H1 (cell line): ENCODE measurements at regions not wholly inside any gene's neighbourhood (a gene's known extent, or its start where the extent isn't known, plus 50 kb on each side); places are given as distances from the start of the nearest gene placed in this dataset.

ENCODE experiments used
- CTCF ChIA-PET: fragments of 300-600 bp; sonication (Branson Sonifier 250); formaldehyde crosslinking; loops from one replicate; lab custom pipeline; 2021; ENCODE audit not compliant: partially characterized antibody; lab: Charles Lee
- POLR2A ChIA-PET: fragments of 300-600 bp; sonication (Branson Sonifier 250); formaldehyde crosslinking; loops from one replicate; lab custom pipeline; 2021; ENCODE audit warnings: inconsistent platforms; ENCODE audit not compliant: partially characterized antibody; lab: Charles Lee
- DNase-seq, 2 experiments: peaks; one replicate each; pipeline versions ENCODE4 v3.0.0 to v3.0.0-alpha.2; 2010 to 2022; ENCODE audit warnings: low spot score in 2 of 2, low read depth in 1 of 2, mixed read lengths in 1 of 2
- FAIRE-seq: peaks from 2 replicates; lab custom pipeline; 2011; peaks lifted over from hg19 to GRCh38; lab: Jason Lieb, UNC
- H2AFZ ChIP-seq: 2 replicates; pipeline ENCODE4 v1.8.1; 2012; ENCODE audit warnings: low read length, inconsistent platforms
- H2AK5ac ChIP-seq: 2 replicates; pipeline ENCODE4 v1.6.1; 2013; ENCODE audit warnings: low read depth, low read length
- H2BK120ac ChIP-seq: replicated peaks from 2 replicates; pipeline ENCODE3; 2013; ENCODE audit warnings: low read depth, low read length, inconsistent platforms
- H2BK12ac ChIP-seq: 2 replicates; pipeline ENCODE4 v1.6.1; 2013; ENCODE audit warnings: low read depth, low read length
- H2BK15ac ChIP-seq: 2 replicates; pipeline ENCODE4 v1.6.1; 2013; ENCODE audit warnings: low read length
- H2BK20ac ChIP-seq: 2 replicates; pipeline ENCODE4 v1.6.1; 2013; ENCODE audit warnings: low read length
- H2BK5ac ChIP-seq: 2 replicates; pipeline ENCODE4 v1.6.1; 2013; ENCODE audit warnings: low read depth, low read length
- H3K14ac ChIP-seq: 2 replicates; pipeline ENCODE4 v1.6.1; 2013; ENCODE audit warnings: inconsistent platforms; ENCODE audit not compliant: insufficient read length
- H3K18ac ChIP-seq: 2 replicates; pipeline ENCODE4 v1.6.1; 2013; ENCODE audit warnings: low read length; ENCODE audit errors: extremely low read depth
- H3K23ac ChIP-seq: 2 replicates; pipeline ENCODE4 v1.6.1; 2013; ENCODE audit warnings: inconsistent platforms; ENCODE audit not compliant: insufficient read length
- H3K23me2 ChIP-seq: 2 replicates; pipeline ENCODE4 v1.6.1; 2013; ENCODE audit warnings: low read depth, low read length
- H3K27ac ChIP-seq: 2 replicates; pipeline ENCODE4 v1.6.1; 2011; ENCODE audit warnings: low read depth, low read length, inconsistent platforms
- H3K27me3 ChIP-seq, 4 experiments: replicated peaks in 1 of 4; 1 replicate in 1 of 4; 2 replicates in 3 of 4; pipeline versions ENCODE4 v1.6.1 to v1.8.1; 2011 to 2013; ENCODE audit warnings: low read length in 3 of 4, mild to moderate bottlenecking in 3 of 4, inconsistent platforms in 2 of 4, mixed read lengths in 2 of 4, moderate library complexity in 1 of 4; ENCODE audit not compliant: control insufficient read depth in 3 of 4, insufficient read depth in 3 of 4; ENCODE audit errors: extremely low read depth in 1 of 4
- H3K36me3 ChIP-seq, 4 experiments: 2 replicates each; pipeline versions ENCODE4 v1.6.1 to v1.8.1; 2011 to 2013; ENCODE audit warnings: mild to moderate bottlenecking in 4 of 4, low read length in 3 of 4, moderate library complexity in 2 of 4, control low read depth in 1 of 4, inconsistent platforms in 1 of 4; ENCODE audit not compliant: insufficient read depth in 4 of 4, control insufficient read depth in 2 of 4
- H3K4ac ChIP-seq: replicated peaks from 2 replicates; pipeline ENCODE3; 2013; ENCODE audit warnings: low read length, low read depth, mixed read lengths, inconsistent platforms; ENCODE audit not compliant: insufficient read length
- H3K4me1 ChIP-seq, 4 experiments: replicated peaks in 1 of 4; 1 replicate in 1 of 4; 2 replicates in 3 of 4; pipeline versions ENCODE4 v1.6.1 to v1.8.1; 2011 to 2013; ENCODE audit warnings: low read length in 3 of 4, inconsistent platforms in 2 of 4, mixed read lengths in 1 of 4; ENCODE audit not compliant: insufficient read depth in 4 of 4, control insufficient read depth in 3 of 4
- H3K4me2 ChIP-seq, 2 experiments: 2 replicates each; pipeline versions ENCODE4 v1.6.1 to v1.8.1; 2011 to 2013; ENCODE audit warnings: low read depth in 2 of 2, low read length in 2 of 2, control low read depth in 1 of 2, inconsistent platforms in 1 of 2, mild to moderate bottlenecking in 1 of 2; ENCODE audit not compliant: insufficient read depth in 1 of 2
- H3K4me3 ChIP-seq, 4 experiments: fragments of 200-600, 300-600 bp in 1 of 4; sonication (generic), shearing (Covaris generic), sonication (Bioruptor Twin) in 1 of 4; 2 replicates each; pipeline versions ENCODE4 v1.5.1 to v1.8.1; 2011 to 2016; ENCODE audit warnings: low read length in 4 of 4, low read depth in 3 of 4, control low read depth in 2 of 4, inconsistent platforms in 2 of 4, mild to moderate bottlenecking in 2 of 4, mixed read lengths in 1 of 4, moderate library complexity in 1 of 4; ENCODE audit not compliant: insufficient read depth in 2 of 4; ENCODE audit errors: extremely low read depth in 1 of 4
- H3K56ac ChIP-seq: replicated peaks from 2 replicates; pipeline ENCODE3; 2013; ENCODE audit warnings: low read depth, mild to moderate bottlenecking, mixed read lengths, low read length, inconsistent platforms; ENCODE audit not compliant: insufficient read length
- H3K79me1 ChIP-seq: 2 replicates; pipeline ENCODE4 v1.6.1; 2013; ENCODE audit warnings: low read depth, low read length, control low read depth
- H3K79me2 ChIP-seq, 2 experiments: 2 replicates each; pipeline versions ENCODE4 v1.6.1 to v1.8.1; 2012 to 2013; ENCODE audit warnings: low read length in 2 of 2, mild to moderate bottlenecking in 2 of 2, inconsistent platforms in 1 of 2; ENCODE audit not compliant: insufficient read depth in 2 of 2, control insufficient read depth in 1 of 2
- H3K9ac ChIP-seq, 4 experiments: replicated peaks in 1 of 4; 1 replicate in 1 of 4; 2 replicates in 3 of 4; pipeline versions ENCODE4 v1.6.1 to v1.8.1; 2011 to 2013; ENCODE audit warnings: low read depth in 3 of 4, low read length in 3 of 4, control low read depth in 2 of 4, mild to moderate bottlenecking in 2 of 4, moderate library complexity in 2 of 4, inconsistent platforms in 1 of 4; ENCODE audit errors: extremely low read depth in 1 of 4
- H3K9me3 ChIP-seq, 2 experiments: 2 replicates each; pipeline versions ENCODE4 v1.6.1 to v1.8.1; 2012 to 2013; ENCODE audit warnings: mild to moderate bottlenecking in 2 of 2, moderate library complexity in 2 of 2, control low read depth in 1 of 2, inconsistent platforms in 1 of 2, low read depth in 1 of 2, low read length in 1 of 2, mixed read lengths in 1 of 2; ENCODE audit not compliant: insufficient read depth in 2 of 2
- H4K20me1 ChIP-seq, 2 experiments: replicated peaks in 1 of 2; 2 replicates each; pipeline versions ENCODE3 to v1.8.1; 2011 to 2013; ENCODE audit warnings: inconsistent platforms in 2 of 2, low read length in 2 of 2, mild to moderate bottlenecking in 1 of 2; ENCODE audit not compliant: insufficient read depth in 2 of 2, control insufficient read depth in 1 of 2
- H4K5ac ChIP-seq: 2 replicates; pipeline ENCODE4 v1.6.1; 2013; ENCODE audit warnings: low read length, low read depth, mixed read lengths, inconsistent platforms; ENCODE audit not compliant: insufficient read length
- H4K8ac ChIP-seq: 2 replicates; pipeline ENCODE4 v1.8.0; 2013; ENCODE audit warnings: mild to moderate bottlenecking, moderate library complexity, low read length, inconsistent platforms; ENCODE audit not compliant: insufficient read depth; ENCODE audit errors: extremely low read depth
- H4K91ac ChIP-seq: replicated peaks from 2 replicates; pipeline ENCODE3; 2013; ENCODE audit warnings: low read length, mixed read lengths, inconsistent platforms; ENCODE audit not compliant: insufficient read length
- BRCA1 ChIP-seq: IDR thresholded peaks from 2 replicates; pipeline ENCODE4 v1.6.1; 2012; ENCODE audit warnings: low read depth, low read length, improper control_type of control experiment
- CHD2 ChIP-seq: IDR thresholded peaks from 2 replicates; pipeline ENCODE4 v1.6.1; 2012; ENCODE audit warnings: low read length, improper control_type of control experiment
- EZH2 ChIP-seq: fragments of 200-600 bp; sonication (generic); IDR thresholded peaks from 2 replicates; pipeline ENCODE4 v1.7.1; 2012; ENCODE audit warnings: low read depth, mild to moderate bottlenecking, moderate library complexity, low read length, inconsistent platforms; ENCODE audit not compliant: severe bottlenecking
- SIN3A ChIP-seq, 2 experiments: IDR thresholded peaks in 1 of 2; conservative IDR thresholded peaks in 1 of 2; 2 replicates each; pipeline ENCODE4 v1.6.1; 2011 to 2012; ENCODE audit warnings: low read length in 2 of 2, improper control_type of control experiment in 1 of 2, low read depth in 1 of 2, mild to moderate bottlenecking in 1 of 2
- SIRT6 ChIP-seq: IDR thresholded peaks from one replicate; pipeline ENCODE4 v1.7.1; 2012; ENCODE audit warnings: low read length, inconsistent platforms
- SP2 ChIP-seq: IDR thresholded peaks from 2 replicates; pipeline ENCODE4 v1.6.1; 2012; ENCODE audit warnings: mild to moderate bottlenecking, low read length, inconsistent platforms
- TAF7 ChIP-seq: optimal IDR thresholded peaks from 2 replicates; pipeline ENCODE3; 2011; ENCODE audit warnings: low read depth, mild to moderate bottlenecking, inconsistent platforms, low read length, moderate library complexity, borderline replicate concordance
- WGBS, 2 experiments: shearing (Covaris generic) in 1 of 2; methylation state at CpG; one replicate each; pipeline versions ENCODE4 v1.1.6 to v1.1.7; 2013 to 2015; ENCODE audit warnings: low lambda C conversion rate in 2 of 2, mixed read lengths in 2 of 2, inconsistent platforms in 1 of 2, low coverage in 1 of 2, missing lambda C conversion rate in 1 of 2; ENCODE audit not compliant: insufficient replicate concordance in 2 of 2, insufficient coverage in 1 of 2, insufficient read length in 1 of 2; ENCODE audit errors: extremely low coverage in 1 of 2, missing lambda C conversion rate in 1 of 2; 5-methylcytosine and 5-hydroxymethylcytosine counted together

DNA sequence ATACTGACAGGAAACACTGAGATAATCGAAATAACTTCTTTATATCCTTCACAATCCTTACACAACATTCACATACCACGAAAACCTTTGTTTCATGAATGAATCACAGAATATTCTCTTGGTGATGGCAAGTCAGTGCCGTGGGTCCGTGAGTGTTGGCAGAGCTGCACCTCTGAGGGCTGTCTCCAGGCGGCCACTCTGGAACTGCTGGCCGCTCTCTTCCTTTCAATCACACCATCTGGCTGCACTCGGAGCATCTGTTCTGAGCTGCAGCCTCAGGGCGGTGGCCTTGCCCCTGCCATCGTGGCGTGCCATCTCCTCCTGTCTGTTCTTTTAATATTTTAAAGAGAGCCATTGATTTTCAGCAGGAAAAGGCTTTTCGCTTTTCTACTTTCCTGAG is 129.4 kb upstream of the AFDN start:
- H3K23ac ChIP-seq = no peak overlapping the region
- H2BK120ac ChIP-seq = no peak overlapping the region
- TF ChIP-seq EZH2 = no peak
- no peak for TF ChIP-seq TAF7
- TF ChIP-seq BRCA1 = no peak
- TF ChIP-seq SP2 = no peak
- no peak for TF ChIP-seq SIN3A (conservative IDR thresholded peaks at IDR 0.05 in 1 of 2, IDR thresholded peaks at IDR 0.05 in 1 of 2; ENCODE audit: low read depth in 1 of 2, low read length in 2 of 2)
- no peak for TF ChIP-seq SIRT6
- no peak for TF ChIP-seq CHD2
- H3K36me3 ChIP-seq = no peaks in the 10 kb centered on the region
- no peak overlapping the region for H3K18ac ChIP-seq
- 79 to 100% methylated on average over 1 to 11 of the region's 11 CpGs for WGBS, 2 experiments
- H2BK5ac ChIP-seq = no peak overlapping the region
- H3K79me2 ChIP-seq = no peaks in the 10 kb centered on the region
- ChIA-PET POLR2A (no interaction called here), CTCF (interaction anchor here (1.2 to 1.3 kb wide), 4 partner anchors 12 to 253 kb away, joined by 3 to 4 read pairs (median 4); no protein-coding TSS in a partner anchor)
- FAIRE-seq (no peak), DNase-seq (no peak)
- H3K9me3 ChIP-seq = no peaks in the 10 kb centered on the region
- no peak overlapping the region for H3K14ac ChIP-seq
- H3K4ac ChIP-seq = no peak overlapping the region
- no peak overlapping the region for H3K4me3 ChIP-seq
- no peak overlapping the region for H4K8ac ChIP-seq
- no peak overlapping the region for H3K56ac ChIP-seq
- no peak overlapping the region for H4K5ac ChIP-seq
- no peak overlapping the region for H3K27ac ChIP-seq
- H3K4me1 ChIP-seq = peaks cover 0 to 6% (median 3%) of the 10 kb centered on the region in 4 experiments; a peak in 3 of 7 replicates
- no peak overlapping the region for H2AK5ac ChIP-seq
- no peak overlapping the region for H2BK15ac ChIP-seq
- no peak overlapping the region for H3K4me2 ChIP-seq
- H4K91ac ChIP-seq = no peak overlapping the region
- H2AFZ ChIP-seq = no peak overlapping the region
- no peaks in the 10 kb centered on the region for H3K79me1 ChIP-seq
- H4K20me1 ChIP-seq = no peaks in the 10 kb centered on the region
- no peaks in the 10 kb centered on the region for H3K23me2 ChIP-seq
- no peak overlapping the region for H2BK12ac ChIP-seq
- H3K27me3 ChIP-seq = no peaks in the 10 kb centered on the region
- no peak overlapping the region for H2BK20ac ChIP-seq
- H3K9ac ChIP-seq = no peak overlapping the region
